T47D (cell line): ENCODE measurements at regions not wholly inside any gene's neighbourhood (a gene's known extent, or its start where the extent isn't known, plus 50 kb on each side); places are given as distances from the start of the nearest gene placed in this dataset.
"Not testable (repeated sequence)": the region's sequence is repeated elsewhere in the genome, so short reads cannot be mapped to it uniquely, and the experiment has no call there.

Source experiments
- DNase-seq, 2 experiments: peaks; one replicate each; pipeline versions ENCODE4 v3.0.0 to v3.0.0-alpha.2; 2011 to 2012; ENCODE audit warnings: low read depth in 1 of 2, low spot score in 1 of 2
- JUND ChIP-seq: IDR thresholded peaks from 2 replicates; pipeline ENCODE4 v1.6.1; 2012; ENCODE audit warnings: low read depth
- in situ Hi-C: cut with HindIII; loops from 2 replicates; pipeline ENCODE4 v1.10.0; 2016; ENCODE audit warnings: low sequenced_read_pairs, low pct_unique_long_range_greater_than_20kb

GRCh38 chr1:181894439-181894859, 167.1 kb downstream of the ZNF648 start:
- DNase-seq = no peak
- in situ Hi-C loops = no loop called here
- no peak for TF ChIP-seq JUND

- in situ Hi-C loops = no loop called here
- no peak for DNase-seq
- TF ChIP-seq JUND = no peak
Measured at GRCh38 chr1:181893937-181894336, 167.6 kb downstream of the ZNF648 start.

DNA sequence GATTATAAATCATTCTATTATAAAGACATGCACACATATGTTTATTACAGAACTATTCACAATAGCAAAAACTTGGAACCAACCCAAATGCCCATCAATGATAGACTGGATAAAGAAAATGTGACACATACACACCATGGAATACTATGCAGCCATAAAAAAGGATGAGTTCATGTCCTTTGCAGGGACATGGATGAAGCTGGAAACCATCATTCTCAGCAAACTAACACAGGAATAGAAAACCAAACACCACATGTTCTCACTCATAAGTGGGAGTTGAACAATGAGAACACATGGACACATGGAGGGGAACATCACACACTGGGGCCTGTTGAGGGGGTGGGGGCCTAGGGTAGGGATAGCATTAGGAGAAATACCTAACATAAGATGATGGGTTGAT, 168.4 kb downstream of the ZNF648 start:
- DNase-seq, in situ Hi-C loops: not testable (repeated sequence)

DNA sequence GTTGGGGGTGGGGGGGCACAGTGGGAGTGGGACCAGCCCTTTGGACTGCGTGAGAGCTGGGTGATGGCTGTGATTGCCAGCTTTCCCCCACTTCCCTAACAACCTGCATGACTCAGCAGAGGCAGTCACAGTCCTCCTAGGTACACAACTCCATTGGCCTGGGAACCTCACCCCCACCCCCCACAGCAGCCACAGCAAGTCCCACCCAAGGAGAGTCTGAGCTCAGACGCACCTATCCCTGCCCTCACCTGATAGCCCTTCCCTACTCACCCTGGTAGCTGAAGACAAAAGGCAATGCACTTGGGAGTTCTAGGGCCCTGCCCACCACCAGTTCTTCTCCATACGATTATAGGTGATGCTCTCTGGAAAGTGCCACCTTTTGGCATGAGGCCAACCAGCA, 188.9 kb downstream of the ZNF648 start:
- no peak for DNase-seq
- no peak for TF ChIP-seq JUND
- in situ Hi-C loops = no loop called here

DNA sequence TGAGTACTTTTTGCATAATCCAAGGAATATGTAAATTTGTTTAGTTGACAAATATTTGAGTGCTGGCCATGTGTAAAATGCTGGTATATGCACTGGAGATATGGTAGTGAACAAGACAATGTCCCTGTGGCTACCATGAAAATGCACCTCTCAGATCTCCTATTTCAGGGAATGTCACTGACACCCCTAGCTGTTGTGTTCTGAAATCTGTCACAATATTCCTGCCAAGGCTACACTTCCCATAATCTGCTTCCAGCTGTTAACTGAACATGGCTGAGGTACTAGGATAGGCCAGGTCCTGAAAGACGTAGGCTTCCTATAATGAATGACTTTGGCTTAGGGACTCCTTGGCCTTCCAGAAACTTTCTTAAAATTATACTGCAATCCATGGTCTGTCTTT, 197.8 kb downstream of the ZNF648 start:
- in situ Hi-C loops = no loop called here
- TF ChIP-seq JUND = no peak
- DNase-seq = no peak

DNA sequence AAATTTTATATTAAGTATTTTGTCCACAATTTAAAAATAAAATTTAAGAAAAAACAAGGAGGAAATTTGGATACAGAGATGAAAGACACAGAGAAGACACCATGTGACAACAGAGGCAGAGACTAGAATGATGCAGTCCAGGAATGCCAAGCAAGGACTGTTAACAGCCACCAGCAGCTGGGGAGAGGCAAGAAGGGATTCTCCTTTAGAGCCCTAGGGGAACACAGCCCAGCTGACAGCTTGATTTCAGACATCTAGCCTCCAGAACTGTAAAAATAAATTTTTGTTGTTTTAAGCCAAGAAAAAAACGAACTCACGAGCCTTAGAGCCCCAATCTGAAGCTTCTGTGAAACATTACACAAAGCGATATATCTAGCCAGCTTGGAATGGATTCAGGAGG, 198.5 kb downstream of the ZNF648 start:
- no peak for DNase-seq
- in situ Hi-C loops = no loop called here
- TF ChIP-seq JUND = no peak

- no peak for TF ChIP-seq JUND
- in situ Hi-C loops = no loop called here
- DNase-seq = no peak
Measured at GRCh38 chr1:181858135-181858534, 203.4 kb downstream of the ZNF648 start.
